ENCODE measurements at regions not wholly inside any gene's neighbourhood (a gene's known extent, or its start where the extent isn't known, plus 50 kb on each side); places are given as distances from the start of the nearest gene placed in this dataset.
"Not testable (repeated sequence)": the region's sequence is repeated elsewhere in the genome, so short reads cannot be mapped to it uniquely, and the experiment has no call there.

GRCh38 chr13:90883592-90883991 lies 463.9 kb upstream of the MIR17HG start:
- intact Hi-C loops (cut with DNase I): no loop called here

GRCh38 chr13:90884066-90884465 lies 463.4 kb upstream of the MIR17HG start:
- no peaks in the 10 kb centered on the region for H3K27me3 ChIP-seq
- no peaks in the 10 kb centered on the region for H3K4me1 ChIP-seq
- intact Hi-C loops (cut with DNase I): no loop called here
- 90% methylated on average over 5 of the region's 5 CpGs for WGBS, 2 donors
- H3K36me3 ChIP-seq: no peaks in the 10 kb centered on the region
- DNase-seq: no peak
- H3K4me3 ChIP-seq (replicated peaks in 1 of 3): no peak overlapping the region
- no peak overlapping the region for H3K27ac ChIP-seq
- no peak for TF ChIP-seq CTCF (IDR thresholded peaks at IDR 0.05)
- no peak for TF ChIP-seq POLR2A (IDR thresholded peaks at IDR 0.05)
- no peaks in the 10 kb centered on the region for H3K9me3 ChIP-seq

More at GRCh38 chr13:90883592-90883991, 463.9 kb upstream of the MIR17HG start:
- TF ChIP-seq CTCF (IDR thresholded peaks at IDR 0.05): no peak
- no peak for TF ChIP-seq POLR2A (IDR thresholded peaks at IDR 0.05)
- Histone ChIP-seq H3K36me3 (no peaks in the 10 kb centered on the region), H3K4me1 (no peaks in the 10 kb centered on the region), H3K4me3 (replicated peaks in 1 of 3) (no peak overlapping the region), H3K27me3 (no peaks in the 10 kb centered on the region), H3K27ac (no peak overlapping the region), H3K9me3 (no peaks in the 10 kb centered on the region)
- no peak for DNase-seq
- 94 to 95% methylated on average over 2 of the region's 2 CpGs for WGBS, 2 donors

DNA sequence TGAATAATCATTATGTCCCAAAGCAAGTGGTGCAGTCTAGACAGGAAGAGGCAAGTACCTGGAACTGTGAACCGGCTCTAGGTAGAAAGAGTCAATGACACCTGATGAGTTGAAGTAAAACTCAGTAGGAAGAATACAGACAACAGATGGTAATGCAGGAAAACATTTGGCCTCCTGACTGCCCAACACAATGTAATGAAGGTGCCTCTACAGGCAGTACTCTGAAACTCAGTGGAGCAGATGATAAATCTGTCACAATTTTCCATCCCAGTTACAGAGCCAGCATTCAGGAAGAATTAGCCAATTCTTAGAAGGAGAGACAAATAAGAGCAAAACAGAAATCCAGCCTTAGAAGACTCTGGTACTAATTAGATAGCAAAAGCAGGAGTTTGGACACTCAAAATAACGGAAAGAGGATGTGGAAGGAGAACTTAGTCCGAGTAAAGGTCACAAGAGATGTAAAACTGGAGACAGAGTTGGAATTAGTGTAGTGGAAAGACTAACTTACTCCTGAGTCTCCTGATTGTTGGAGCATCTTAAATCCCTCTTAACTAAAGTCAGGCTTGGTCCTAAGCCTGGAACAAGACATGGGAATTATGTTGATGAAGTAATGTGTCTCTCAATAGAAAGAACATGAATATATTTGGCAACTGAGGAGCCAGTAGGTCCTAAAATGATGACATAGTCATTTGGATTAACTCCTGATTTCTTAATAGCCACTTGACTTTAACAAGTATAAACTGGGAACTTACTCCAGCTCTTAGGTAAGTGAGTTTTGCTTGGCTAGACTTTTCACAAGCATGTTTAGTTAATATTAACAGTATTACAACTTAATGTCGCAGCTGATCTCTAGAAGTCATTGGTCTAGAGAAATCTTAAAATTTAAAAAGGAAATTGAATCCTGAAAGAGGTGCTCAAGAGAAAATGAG lies 457.3 kb upstream of the MIR17HG start:
- peak overlapping the region; percentile 19 to 64 (median 53) for H3K27ac ChIP-seq
- intact Hi-C loops (cut with DNase I): no loop called here
- no peak for DNase-seq
- 32 to 33% methylated on average over 4 of the region's 4 CpGs for WGBS, 2 donors
- no peaks in the 10 kb centered on the region for H3K36me3 ChIP-seq
- H3K27me3 ChIP-seq: no peaks in the 10 kb centered on the region
- no peaks in the 10 kb centered on the region for H3K9me3 ChIP-seq
- peaks cover 12 to 18% of the 10 kb centered on the region in 2 donors for H3K4me1 ChIP-seq
- TF ChIP-seq POLR2A (IDR thresholded peaks at IDR 0.05) (no peak), CTCF (IDR thresholded peaks at IDR 0.05) (peak in 1 of 6 experiments; percentile 3)
- H3K4me3 ChIP-seq (replicated peaks in 1 of 3): no peak overlapping the region

- TF ChIP-seq CTCF (IDR thresholded peaks at IDR 0.05) (no peak), POLR2A (IDR thresholded peaks at IDR 0.05) (no peak)
- no peak for DNase-seq
- H3K4me1 ChIP-seq: peaks cover 12 to 18% of the 10 kb centered on the region in 2 donors
- no peaks in the 10 kb centered on the region for H3K27me3 ChIP-seq
- WGBS, 2 donors: 98 to 99% methylated on average over 2 of the region's 2 CpGs
- no peaks in the 10 kb centered on the region for H3K9me3 ChIP-seq
- no peaks in the 10 kb centered on the region for H3K36me3 ChIP-seq
- peak overlapping the region in 1 of 3 donors; percentile 64 for H3K27ac ChIP-seq
- intact Hi-C loops (cut with DNase I): no loop called here
- H3K4me3 ChIP-seq (replicated peaks in 1 of 3): no peak overlapping the region
Measured at GRCh38 chr13:90891329-90891728, 456.2 kb upstream of the MIR17HG start.

GRCh38 chr13:90893199-90893598 lies 454.3 kb upstream of the MIR17HG start:
- DNase-seq; H3K27me3 ChIP-seq; H3K27ac ChIP-seq; H3K4me3 ChIP-seq (replicated peaks in 1 of 3); H3K36me3 ChIP-seq; intact Hi-C loops (cut with DNase I); H3K9me3 ChIP-seq: not testable (repeated sequence)
- peaks cover 12 to 18% of the 10 kb centered on the region in 2 donors for H3K4me1 ChIP-seq
- 81 to 89% methylated on average over 3 to 6 of the region's 6 CpGs for WGBS, 2 donors

Data from thyroid gland (tissue), 4 donors.